HG03095 (cell line): ENCODE measurements at regions not wholly inside any gene's neighbourhood (a gene's known extent, or its start where the extent isn't known, plus 50 kb on each side); places are given as distances from the start of the nearest gene placed in this dataset.

Source experiments
- ATAC-seq: cut with Tn5 transposase; IDR thresholded peaks from one replicate; pipeline ENCODE4 v1.9.1; 2021; ENCODE audit warnings: moderate library complexity; ENCODE audit not compliant: unreplicated experiment

DNA sequence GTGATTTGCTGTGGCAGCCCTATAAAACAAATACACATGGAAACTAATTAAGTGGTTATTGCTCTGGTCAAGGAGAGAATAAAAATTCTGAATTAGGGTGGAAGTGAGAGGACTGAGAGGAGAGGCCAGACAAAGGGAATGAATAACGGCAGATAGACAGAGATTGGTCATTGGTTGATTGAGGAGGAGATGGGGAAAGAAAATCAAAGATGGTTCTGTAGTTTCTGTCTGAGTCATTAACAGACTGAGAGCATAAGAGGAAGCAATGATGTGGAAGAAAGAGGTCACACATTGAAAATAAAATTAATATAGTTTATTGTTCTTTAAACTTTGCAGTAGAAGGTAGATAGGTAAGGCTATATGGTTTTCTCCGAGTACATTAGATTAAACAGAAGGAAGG is 469.8 kb downstream of the ACTL7B start:
- ATAC-seq = no peak

DNA sequence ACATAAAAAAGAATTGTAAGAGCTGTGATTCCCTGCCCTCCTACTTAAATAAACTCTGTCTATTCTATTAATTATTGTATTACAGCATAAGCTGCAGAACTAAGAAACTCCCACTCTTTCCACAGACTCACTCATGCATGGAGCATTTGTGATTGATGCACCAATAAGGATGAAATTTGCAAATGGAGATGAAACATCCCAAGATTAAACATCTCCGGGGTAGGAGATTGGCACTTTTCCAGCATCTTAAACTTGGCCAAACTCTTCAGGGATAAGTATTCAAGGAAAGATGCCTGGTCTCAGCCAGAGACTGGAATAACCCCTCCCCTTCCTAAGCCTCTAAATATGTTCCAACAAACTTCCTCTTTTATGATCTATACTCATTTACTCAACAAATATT is 472.0 kb downstream of the ACTL7B start:
- no peak for ATAC-seq

DNA sequence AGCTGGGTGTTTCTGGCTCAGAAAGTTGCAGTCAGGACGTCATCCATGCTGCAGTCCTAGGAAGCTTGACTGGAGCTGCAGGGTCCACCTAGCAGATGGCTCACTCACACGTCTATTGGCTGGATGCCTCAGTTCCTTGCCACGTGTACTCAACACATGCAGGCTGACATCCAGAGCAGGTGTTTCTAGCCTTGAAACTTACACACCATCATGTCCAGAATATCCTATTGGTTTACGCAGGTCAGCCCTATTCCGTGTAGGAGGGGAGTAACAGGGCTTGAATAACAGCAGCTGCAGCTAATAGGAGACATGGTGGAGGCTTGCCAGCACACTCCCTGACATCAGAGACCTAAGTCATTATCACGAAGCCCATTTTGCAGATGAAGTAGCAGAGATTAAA is 473.5 kb downstream of the ACTL7B start:
- no peak for ATAC-seq

DNA sequence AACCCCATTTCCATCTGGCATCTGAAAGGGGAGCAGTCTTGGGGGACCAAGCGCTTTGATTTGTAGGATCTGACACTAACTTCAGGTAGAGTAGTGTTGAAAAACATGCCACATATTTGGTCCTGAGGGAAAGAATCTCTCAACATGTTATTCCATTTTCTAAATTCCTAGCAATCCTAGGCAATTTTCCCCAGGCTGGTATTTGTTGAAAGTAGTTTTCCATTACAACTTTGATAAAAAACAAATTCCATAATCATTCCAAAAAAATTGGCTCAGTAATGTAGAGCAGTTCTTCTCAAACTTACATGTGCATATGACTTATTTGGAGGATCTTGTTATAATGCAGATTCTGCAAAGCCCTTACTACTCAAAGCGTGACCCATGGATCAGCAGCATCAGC is 477.9 kb downstream of the ACTL7B start:
- no peak for ATAC-seq

DNA sequence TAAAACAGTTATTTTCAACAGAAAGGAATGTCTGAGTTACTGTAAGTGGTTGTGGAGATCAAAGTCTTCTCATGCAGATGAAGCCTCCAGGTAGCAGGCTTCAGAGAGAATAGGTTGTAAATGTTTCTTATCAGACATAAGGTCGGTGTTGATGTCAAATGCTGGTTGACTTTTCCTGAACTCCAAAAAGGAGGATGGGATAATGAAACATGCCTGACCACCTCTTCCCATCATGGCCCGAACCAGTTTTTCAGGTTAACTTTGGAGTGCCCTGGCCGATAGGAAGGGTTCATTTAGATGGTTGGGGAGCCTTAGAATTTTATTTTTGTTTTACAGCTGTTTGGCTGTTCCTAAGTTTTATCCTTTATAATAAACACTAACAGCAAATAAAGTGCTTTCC is 478.4 kb downstream of the ACTL7B start:
- no peak for ATAC-seq

DNA sequence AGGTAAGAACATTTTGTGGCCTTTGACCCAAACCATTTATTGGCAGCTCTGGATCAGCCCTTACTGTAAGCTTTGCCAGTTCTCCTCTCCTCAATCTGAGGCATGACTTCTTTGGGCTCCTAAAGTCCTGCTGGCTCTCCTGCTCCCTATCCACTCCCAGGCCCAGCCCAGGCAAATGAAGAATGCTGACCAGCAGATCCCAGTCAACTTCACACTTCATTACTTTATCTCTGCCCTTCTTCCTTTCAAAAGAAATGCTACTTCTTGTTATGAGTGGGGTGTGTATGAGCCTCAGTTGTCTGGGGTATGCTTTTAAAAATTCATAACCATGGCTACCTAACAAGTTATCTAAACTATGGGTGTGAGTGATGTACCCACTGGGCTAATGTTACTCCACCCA is 479.6 kb downstream of the ACTL7B start:
- ATAC-seq = no peak

DNA sequence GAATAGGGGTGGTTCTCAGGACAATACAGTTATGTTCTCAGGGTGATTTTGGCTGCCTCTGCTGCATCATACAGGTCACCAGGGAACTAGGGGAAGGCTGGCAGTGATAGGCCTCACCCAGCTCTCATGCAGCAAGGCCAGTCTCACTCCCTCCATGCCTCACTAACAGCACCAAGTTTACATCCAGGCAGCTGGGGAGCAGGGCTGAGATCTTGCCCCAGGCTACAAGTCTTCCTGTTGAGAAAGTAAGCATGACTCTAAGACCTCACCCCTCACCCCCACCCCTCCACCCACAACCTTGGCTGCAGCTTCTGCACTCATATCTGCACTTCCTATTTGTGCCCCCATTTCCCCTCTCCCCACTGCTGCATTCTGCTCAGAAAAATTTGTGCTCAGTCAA is 481.2 kb downstream of the ACTL7B start:
- ATAC-seq = no peak

DNA sequence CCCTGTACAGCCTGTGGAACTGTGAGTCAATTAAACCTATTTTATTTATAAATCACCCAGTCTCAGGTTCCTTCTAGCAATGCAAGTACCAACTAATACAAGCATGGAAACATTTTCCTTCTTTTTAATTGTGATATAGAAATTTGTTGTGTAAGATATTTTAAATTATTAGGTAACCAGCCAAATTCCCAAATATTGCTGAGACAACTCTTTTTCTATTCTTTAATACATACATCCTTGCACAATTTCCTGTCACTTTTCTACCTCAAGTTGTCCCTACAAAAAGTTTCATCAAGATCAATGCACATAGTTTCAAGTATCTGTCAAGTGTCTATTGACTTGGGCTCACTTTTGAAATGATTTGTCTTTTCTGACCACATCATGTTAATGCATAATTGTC is 488.6 kb downstream of the ACTL7B start:
- ATAC-seq = no peak

DNA sequence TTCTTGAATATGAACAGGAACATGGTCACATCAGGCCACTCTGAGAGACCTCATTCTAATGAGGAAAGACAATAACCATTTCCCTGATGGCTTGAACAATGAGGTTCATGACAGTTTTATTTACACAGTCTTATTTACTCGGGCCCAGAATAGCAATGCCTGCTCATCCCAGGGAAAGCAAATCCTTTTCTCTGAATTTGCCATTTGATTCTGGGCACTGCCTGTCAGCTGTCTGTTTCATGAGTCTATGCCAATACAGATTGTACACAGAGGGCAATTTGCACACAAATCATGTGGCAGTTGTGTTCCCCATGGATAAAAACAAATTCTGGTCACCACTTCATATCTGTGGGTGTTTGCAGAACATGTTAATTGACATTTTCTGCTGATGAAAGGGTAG is 492.5 kb downstream of the ACTL7B start:
- no peak for ATAC-seq

DNA sequence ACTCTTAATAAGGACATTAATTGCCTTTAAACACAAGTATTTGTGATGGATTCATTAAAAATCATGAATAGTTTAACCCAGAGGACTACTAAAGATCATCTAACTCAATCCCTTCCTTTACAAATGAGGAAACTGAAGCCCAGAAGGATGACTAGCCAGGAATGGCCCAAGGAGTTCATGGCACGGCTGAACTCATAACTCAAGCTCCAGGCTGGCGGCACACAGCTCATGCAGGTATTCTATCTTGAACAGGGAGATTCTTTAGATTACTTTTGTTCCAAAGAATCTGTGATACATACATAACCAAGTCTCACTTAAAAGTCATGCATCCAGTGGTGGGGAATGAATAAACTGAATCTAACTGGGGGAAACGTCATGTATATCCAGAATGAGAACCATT is 495.5 kb downstream of the ACTL7B start:
- ATAC-seq = no peak

DNA sequence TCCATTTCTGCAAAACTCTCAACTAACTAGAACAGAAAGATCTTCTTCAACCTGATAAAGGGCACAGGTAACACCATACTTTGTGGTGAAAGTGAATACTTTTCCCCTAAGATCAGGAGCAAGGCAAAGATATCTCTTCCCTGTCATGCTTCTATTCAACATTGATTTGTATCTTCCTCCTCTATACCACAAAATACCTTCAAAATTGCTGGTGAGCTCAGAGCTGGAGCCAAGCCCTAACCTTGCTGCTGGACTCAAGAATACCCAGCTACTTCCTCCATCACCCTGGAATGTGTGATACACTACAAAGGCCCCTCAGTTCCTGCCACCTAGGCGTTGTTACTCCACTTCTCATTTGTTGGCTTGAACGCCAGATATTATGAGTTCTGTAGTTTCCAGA is 499.0 kb downstream of the ACTL7B start:
- no peak for ATAC-seq

DNA sequence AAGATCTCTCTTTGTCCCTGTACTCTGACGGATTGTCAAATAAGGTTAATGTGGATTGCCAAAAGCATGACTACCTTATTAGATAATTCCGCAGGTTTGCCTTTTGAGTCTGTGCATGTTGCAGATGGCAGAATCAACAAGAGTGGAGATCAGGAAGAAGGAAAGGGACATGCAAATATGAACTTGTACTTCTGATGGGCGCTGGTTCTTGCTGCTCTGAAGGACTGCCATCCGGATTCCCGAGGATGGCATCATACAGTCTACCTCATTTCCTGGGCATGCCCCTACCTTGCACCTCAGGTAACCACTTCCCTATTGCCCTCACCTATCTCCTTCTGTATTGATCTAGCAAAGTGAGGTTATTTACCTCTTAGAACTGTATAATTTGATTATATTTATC is 504.2 kb downstream of the ACTL7B start:
- ATAC-seq = no peak

DNA sequence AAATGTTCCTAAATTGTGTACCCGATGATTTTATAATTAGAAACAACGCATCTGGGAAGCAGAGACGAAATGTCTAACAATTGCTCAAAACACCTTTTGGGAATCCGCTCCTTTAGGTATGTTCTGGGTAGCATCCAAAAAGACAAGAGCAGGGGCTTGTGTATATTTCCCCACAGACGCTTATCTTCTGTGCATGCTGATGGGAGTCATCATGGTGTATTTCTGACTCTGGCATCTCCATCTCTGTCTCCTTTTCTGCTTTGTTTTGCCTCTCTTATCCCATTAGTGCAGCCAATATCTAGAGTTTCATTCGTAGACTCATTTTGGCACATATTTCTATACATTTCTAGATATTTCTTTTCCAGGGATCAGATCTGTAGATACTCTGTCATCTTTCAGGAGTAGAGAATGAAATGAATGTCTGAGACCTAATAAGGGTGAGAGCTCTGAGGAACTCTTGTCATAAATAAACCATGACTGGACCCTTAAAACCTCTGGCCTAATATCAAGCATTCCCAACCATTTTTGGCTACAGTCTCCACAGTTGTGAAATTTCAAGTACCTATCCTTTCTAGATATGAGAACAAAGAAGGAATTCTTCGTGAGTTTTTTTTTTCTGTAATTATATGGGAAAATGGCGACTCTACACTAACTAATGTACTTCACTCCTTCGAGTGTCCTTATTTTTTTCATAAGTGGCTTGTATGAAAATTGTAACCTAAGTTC is 508.2 kb downstream of the ACTL7B start:
- ATAC-seq = no peak

DNA sequence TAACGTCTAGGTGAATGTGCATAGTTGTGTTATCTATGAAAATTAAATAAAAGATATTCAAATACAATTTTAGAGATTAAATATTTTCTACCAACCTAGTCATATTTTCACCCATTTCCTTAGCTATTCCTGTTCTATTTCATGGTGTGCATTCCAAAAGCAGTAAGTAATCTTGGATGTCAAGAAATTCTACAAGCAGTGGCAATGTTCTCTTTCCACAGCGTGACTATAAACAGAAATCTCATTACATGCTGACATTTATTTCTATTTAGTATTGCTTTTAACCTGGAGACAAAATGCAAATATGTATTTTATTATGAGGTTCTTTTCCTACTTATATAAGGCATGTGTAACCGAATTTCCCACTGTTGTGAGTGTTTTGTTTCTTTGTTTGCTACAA is 510.0 kb downstream of the ACTL7B start:
- ATAC-seq = no peak

DNA sequence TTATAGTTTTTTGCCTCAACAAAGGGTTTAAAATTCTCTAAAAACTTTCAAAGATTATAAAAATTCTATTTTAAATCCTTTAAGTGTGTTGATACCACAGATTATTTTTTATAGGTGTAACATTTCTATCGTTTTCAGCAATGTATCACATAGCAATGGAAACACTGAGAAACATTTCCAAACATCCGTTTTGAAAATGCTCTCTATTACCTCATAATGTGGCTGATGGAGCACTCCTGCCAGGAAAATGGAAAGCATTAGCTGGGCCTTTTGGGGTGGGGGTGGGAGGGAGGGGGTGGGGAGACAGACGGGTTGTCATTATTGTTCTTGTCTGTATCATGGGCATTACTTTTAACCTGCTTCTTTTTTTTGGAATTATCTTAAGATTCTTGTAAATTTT is 516.5 kb downstream of the ACTL7B start:
- no peak for ATAC-seq

DNA sequence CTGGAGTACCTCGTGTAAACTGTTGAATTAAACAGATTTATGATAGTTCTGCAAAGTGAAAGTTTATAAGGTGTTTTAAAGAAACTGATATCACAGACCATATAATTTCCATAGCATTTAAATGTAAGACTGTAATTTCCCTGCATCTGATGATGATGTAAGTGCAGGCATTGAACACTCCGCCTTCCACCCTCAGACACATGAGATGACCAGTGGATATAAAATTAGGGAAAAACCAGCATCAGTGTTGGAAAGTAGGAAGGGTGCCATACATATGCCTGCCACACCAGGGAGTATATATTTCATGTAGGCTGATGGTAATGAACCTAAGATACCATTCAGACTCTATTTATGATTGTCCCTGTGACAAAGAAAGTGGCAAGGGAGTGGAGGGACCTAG is 519.2 kb downstream of the ACTL7B start:
- ATAC-seq = no peak

DNA sequence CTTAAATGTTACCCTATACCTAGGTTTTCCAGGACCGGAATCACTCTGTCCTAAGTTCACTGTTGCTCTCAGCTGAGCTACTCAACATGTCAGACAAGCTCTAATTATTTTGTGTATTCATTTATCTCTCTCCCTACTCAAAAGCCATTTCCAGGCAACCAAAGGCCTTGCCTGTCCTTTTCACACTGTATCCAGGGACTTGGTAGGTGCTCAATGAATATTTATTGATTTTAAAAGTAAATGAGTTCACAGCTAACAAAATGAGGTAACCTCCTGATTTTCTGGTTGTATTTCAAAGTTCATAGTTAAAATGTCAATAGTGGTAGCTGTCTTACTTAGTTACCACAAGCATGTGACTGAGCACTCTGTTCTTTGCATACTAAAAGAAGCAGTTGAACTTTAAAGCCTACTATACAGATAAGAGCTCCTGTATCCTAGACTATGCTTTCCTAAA is 522.2 kb downstream of the ACTL7B start:
- no peak for ATAC-seq

DNA sequence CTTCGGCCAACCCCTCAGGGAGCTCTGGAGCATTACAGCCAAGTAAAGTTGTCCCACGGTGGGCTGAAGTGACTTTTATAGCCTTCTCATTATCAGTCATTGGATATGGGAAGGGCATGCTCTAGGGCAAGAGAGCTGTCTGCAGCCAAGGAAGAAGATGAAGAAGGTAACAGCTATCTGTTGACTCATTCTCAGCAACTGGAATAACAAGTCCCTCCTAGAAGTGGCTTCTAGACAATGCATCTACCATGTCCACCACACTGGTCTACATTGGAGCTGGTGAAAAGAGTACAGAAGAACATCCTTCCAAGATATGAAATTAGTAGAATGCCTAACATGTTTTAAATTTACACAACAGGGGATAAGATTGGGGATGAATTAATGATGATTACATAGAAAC is 524.2 kb downstream of the ACTL7B start:
- no peak for ATAC-seq

DNA sequence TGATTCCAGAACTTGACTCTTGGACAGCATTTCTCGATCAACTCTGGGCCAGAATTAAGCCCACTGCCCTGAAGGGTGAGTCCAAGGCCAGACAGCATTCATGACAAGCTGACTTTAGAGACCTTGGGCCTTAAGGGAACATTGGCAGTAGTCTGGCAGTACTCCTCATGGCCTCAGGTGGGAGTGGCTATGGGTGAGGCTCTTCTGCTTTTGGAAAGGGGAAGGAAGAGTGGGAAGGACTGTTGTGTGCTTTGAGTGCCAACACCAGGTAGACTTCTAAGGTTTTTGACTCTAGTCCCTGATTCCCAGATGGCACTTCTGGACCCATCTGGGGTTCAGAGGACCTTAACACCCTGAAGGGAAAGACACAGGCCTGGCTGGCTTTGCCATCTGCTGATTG is 530.4 kb downstream of the ACTL7B start:
- ATAC-seq = no peak

DNA sequence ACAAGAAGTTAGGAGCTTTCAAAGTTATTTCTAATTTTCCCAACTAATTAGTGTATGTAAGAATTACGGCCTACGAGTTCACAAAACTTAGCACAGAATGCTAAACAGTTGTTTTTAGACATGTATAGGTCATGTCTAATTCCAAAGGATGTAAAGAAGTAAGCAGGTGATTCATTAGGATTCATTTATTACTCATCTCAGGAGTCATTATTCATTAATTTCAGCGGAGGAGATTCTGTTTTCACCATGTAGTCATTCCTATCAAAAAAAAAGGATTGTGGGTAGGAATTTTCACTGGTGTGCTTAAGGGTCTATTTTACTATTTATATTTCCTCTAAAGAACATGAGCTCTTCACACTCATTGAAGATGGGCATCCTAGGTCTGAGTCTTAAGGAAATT is 532.2 kb downstream of the ACTL7B start:
- ATAC-seq = no peak

DNA sequence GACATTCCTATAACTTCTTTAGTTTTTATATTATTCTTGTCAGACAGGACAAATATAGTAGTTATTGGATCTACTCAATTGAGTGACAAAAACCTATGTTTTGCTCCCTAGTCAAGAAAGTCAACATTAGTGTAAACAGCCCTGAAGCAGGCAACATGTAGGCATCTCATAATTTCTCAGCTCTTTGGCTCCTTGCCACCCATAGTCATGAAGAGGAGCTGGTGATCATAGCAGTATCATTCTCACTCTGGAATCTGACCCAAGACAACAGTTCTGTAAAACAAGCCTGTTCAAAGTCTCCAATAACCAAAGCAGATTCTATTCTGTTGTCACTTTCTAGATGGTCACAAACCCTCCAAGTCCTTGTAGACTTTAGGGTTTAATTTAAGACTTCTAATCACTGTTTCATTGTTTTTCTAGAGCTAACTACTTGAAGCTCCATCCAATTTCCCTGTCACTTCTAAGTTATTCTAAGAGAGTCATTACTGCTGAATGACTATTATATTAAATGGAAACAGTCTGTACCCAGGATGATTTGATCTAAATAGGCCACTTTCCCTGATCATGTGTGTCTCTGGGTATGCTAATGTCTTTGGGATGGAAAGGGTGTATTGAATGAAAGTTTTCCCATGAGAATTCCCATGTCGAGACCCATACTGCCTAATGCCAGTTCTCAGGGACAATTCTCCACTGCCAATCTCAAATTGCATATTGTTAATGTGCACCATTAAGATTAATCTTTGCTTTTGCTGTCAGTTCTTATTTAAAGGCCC is 533.3 kb downstream of the ACTL7B start:
- no peak for ATAC-seq

DNA sequence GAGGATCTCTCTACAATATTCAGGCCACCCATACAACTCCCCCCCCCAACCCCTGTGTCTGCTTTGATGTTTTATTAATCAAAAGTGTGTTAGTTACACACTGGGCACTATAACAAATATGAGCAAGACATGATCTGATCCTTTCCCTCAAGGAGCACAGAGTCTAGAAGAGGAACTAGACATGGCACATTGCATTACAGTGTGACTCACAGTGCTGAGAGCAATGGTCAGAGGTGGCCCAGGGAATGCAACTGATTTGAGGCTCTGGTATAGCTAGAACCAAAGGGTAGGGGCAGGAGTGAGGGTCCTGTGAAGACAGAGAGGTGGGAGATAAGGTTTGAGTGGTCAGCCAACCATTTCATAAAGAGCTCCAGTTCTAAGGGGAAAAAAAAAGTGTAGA is 539.2 kb downstream of the ACTL7B start:
- no peak for ATAC-seq

DNA sequence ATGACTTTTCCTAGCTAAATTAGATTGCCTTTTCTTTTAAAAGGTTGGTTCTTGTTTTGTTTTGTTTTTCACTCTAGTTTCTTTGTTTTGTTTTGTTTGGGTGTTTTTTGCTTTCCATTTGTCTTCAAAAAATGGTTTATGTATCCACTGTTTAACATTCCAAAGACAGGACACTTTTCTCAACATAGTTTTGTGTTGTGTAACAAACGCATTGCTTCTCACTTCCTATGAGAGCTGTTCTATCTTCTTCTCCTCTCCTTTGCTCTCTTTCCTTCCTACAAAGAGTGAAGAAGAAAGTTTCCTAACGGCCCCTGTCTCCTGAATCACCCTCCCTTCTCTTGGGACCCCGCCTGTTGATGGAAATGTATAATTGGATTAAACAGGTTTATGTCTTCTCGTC is 539.7 kb downstream of the ACTL7B start:
- no peak for ATAC-seq
